HCT116 (cell line): ENCODE measurements at regions not wholly inside any gene's neighbourhood (a gene's known extent, or its start where the extent isn't known, plus 50 kb on each side); places are given as distances from the start of the nearest gene placed in this dataset.

ENCODE experiments used
- POLR2AphosphoS5 ChIP-seq: IDR thresholded peaks from 2 replicates; pipeline ENCODE4 v1.6.1; 2011; ENCODE audit warnings: mild to moderate bottlenecking, low read depth, low read length, moderate library complexity
- TF ChIP-seq, protein P1 (sequence below): IDR thresholded peaks from 2 replicates; pipeline ENCODE4 v1.6.1; 2012

DNA sequence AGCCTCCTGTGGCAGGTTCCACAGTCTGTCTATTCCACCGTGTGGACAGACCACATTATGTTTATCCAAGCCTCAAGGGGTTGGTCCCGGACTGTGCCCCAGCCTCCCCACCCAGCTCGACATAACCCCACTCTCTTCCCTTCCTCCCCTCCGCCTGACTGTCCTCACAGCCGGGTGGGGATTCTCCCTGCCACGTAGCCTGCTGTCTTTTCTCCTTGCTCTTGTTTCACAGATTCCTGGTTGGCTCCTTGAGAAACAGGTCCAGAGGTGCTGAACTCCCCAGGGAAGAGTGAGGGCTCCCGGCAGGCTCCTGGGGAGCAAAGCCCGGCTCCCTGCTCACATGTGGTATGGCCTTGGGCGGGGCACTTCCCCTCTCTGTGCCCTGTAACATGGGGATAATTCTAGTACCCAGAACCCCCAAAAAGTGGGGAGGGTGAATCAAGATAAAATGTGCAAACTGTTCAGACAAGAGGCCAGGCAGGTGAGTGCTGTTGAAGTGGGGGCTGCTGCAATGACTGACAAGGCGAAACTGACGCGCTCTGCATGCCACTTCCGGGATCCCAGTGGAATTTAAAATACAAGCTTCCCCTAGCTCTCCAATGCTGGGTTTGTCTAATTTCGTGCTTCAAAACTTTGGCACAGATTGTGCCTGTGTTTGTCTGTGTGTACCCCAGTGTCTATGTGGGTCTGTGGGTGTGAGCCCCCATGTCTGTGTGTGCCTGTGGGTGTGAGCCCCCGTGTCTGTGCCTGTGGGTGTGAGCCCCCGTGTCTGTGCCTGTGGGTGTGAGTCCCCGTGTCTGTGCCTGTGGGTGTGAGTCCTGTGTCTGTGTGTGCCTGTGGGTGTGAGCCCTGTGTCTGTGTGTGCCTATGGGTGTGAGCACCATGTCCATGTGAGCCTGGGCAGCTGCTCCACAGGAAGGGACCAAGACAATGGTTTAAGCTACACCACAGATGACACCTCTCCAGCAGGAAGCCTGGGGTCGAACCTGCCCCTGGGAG is 160.6 kb upstream of the IQSEC1 start:
- TF ChIP-seq, protein P1, sequence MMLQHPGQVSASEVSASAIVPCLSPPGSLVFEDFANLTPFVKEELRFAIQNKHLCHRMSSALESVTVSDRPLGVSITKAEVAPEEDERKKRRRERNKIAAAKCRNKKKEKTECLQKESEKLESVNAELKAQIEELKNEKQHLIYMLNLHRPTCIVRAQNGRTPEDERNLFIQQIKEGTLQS: no peak
- TF ChIP-seq POLR2AphosphoS5: no peak
